KOPT-K1 (cell line): ENCODE measurements at regions not wholly inside any gene's neighbourhood (a gene's known extent, or its start where the extent isn't known, plus 50 kb on each side); places are given as distances from the start of the nearest gene placed in this dataset.

ENCODE experiments used
- H3K27ac ChIP-seq: fragments of 200-600 bp; sonication (generic); 2 replicates; pipeline ENCODE4 v1.5.1; 2016; ENCODE audit warnings: antibody characterized with exemption, mild to moderate bottlenecking, low read depth, low read length; ENCODE audit not compliant: poor library complexity, severe bottlenecking
- H3K36me3 ChIP-seq: fragments of 200-600 bp; sonication (generic); 2 replicates; pipeline ENCODE4 v1.5.1; 2017; ENCODE audit warnings: antibody characterized with exemption, mild to moderate bottlenecking, low read length, moderate library complexity; ENCODE audit not compliant: insufficient read depth
- H3K9me3 ChIP-seq: fragments of 200-600 bp; sonication (generic); 2 replicates; pipeline ENCODE4 v1.5.1; 2017; ENCODE audit warnings: antibody characterized with exemption, low read length, mild to moderate bottlenecking; ENCODE audit not compliant: insufficient read depth, poor library complexity, severe bottlenecking

GRCh38 chr1:177859572-177859971 is 110.3 kb downstream of the SEC16B start:
- Histone ChIP-seq H3K27ac (no peak overlapping the region), H3K36me3 (no peaks in the 10 kb centered on the region), H3K9me3 (peaks cover 5% of the 10 kb centered on the region)

- no peaks in the 10 kb centered on the region for H3K36me3 ChIP-seq
- H3K9me3 ChIP-seq, result peaks cover 10% of the 10 kb centered on the region
- peak overlapping the region; percentile 72 for H3K27ac ChIP-seq
These were observed 111.5 kb downstream of the SEC16B start for GRCh38 chr1:177858332-177858821.

GRCh38 chr1:177857285-177857684 is 112.6 kb downstream of the SEC16B start:
- Histone ChIP-seq H3K36me3 (no peaks in the 10 kb centered on the region), H3K9me3 (peaks cover 10% of the 10 kb centered on the region), H3K27ac (no peak overlapping the region)

GRCh38 chr1:177854951-177855350 is 114.9 kb downstream of the SEC16B start:
- peaks cover 10% of the 10 kb centered on the region for H3K9me3 ChIP-seq
- H3K36me3 ChIP-seq, result no peaks in the 10 kb centered on the region
- H3K27ac ChIP-seq, result no peak overlapping the region

- no peaks in the 10 kb centered on the region for H3K36me3 ChIP-seq
- peaks cover 6% of the 10 kb centered on the region for H3K9me3 ChIP-seq
- no peak overlapping the region for H3K27ac ChIP-seq
These were observed 120.1 kb downstream of the SEC16B start for GRCh38 chr1:177849579-177850290.

- Histone ChIP-seq H3K9me3 (peaks cover under 1% of the 10 kb centered on the region), H3K27ac (no peak overlapping the region), H3K36me3 (no peaks in the 10 kb centered on the region)
These were observed 120.7 kb downstream of the SEC16B start for GRCh38 chr1:177849130-177849529.

- H3K9me3 ChIP-seq, result no peaks in the 10 kb centered on the region
- H3K27ac ChIP-seq, result no peak overlapping the region
- no peaks in the 10 kb centered on the region for H3K36me3 ChIP-seq
These were observed 121.3 kb downstream of the SEC16B start for GRCh38 chr1:177848577-177848976.

- H3K9me3 ChIP-seq, result no peaks in the 10 kb centered on the region
- no peak overlapping the region for H3K27ac ChIP-seq
- H3K36me3 ChIP-seq, result no peaks in the 10 kb centered on the region
These were observed 122.0 kb downstream of the SEC16B start for GRCh38 chr1:177847843-177848242.

- no peaks in the 10 kb centered on the region for H3K36me3 ChIP-seq
- no peaks in the 10 kb centered on the region for H3K9me3 ChIP-seq
- no peak overlapping the region for H3K27ac ChIP-seq
These were observed 130.9 kb downstream of the SEC16B start for GRCh38 chr1:177838907-177839485.

GRCh38 chr1:177833631-177834030 is 136.2 kb downstream of the SEC16B start:
- Histone ChIP-seq H3K9me3 (no peaks in the 10 kb centered on the region), H3K27ac (no peak overlapping the region), H3K36me3 (no peaks in the 10 kb centered on the region)

GRCh38 chr1:177830531-177831135 is 139.2 kb downstream of the SEC16B start:
- Histone ChIP-seq H3K9me3 (no peaks in the 10 kb centered on the region), H3K36me3 (no peaks in the 10 kb centered on the region), H3K27ac (no peak overlapping the region)

GRCh38 chr1:177825276-177825901 is 144.5 kb downstream of the SEC16B start:
- H3K36me3 ChIP-seq, result no peaks in the 10 kb centered on the region
- H3K27ac ChIP-seq, result no peak overlapping the region
- no peaks in the 10 kb centered on the region for H3K9me3 ChIP-seq

- no peaks in the 10 kb centered on the region for H3K9me3 ChIP-seq
- no peaks in the 10 kb centered on the region for H3K36me3 ChIP-seq
- H3K27ac ChIP-seq, result no peak overlapping the region
These were observed 145.3 kb downstream of the SEC16B start for GRCh38 chr1:177824508-177824982.

GRCh38 chr1:177820213-177820612 is 149.6 kb downstream of the SEC16B start:
- Histone ChIP-seq H3K36me3 (no peaks in the 10 kb centered on the region), H3K27ac (no peak overlapping the region), H3K9me3 (no peaks in the 10 kb centered on the region)
